ENCODE measurements at regions not wholly inside any gene's neighbourhood (a gene's known extent, or its start where the extent isn't known, plus 50 kb on each side); places are given as distances from the start of the nearest gene placed in this dataset.

GRCh38 chr11:81993755-81994154 is 739.9 kb downstream of the FAM181B start:
- no peak overlapping the region for H3K56ac ChIP-seq (replicated peaks; ENCODE audit: insufficient read length, low read depth, low read length)
- H3K4ac ChIP-seq (replicated peaks; ENCODE audit: insufficient read length, low read depth, low read length): no peak overlapping the region
- no peak overlapping the region for H3K4me3 ChIP-seq (ENCODE audit: extremely low read depth in 1 of 4, insufficient read depth in 2 of 4, low read depth in 3 of 4, low read length in 4 of 4)
- no peak overlapping the region for H2BK120ac ChIP-seq (replicated peaks; ENCODE audit: low read depth, low read length)
- H3K27me3 ChIP-seq (replicated peaks in 1 of 4; ENCODE audit: control insufficient read depth in 3 of 4, extremely low read depth in 1 of 4, insufficient read depth in 3 of 4, low read length in 3 of 4): no peaks in the 10 kb centered on the region
- H3K14ac ChIP-seq (ENCODE audit: insufficient read length): no peak overlapping the region
- H2BK15ac ChIP-seq (ENCODE audit: low read length): no peak overlapping the region
- no peak overlapping the region for H3K9ac ChIP-seq (replicated peaks in 1 of 4; ENCODE audit: extremely low read depth in 1 of 4, low read depth in 3 of 4, low read length in 3 of 4)
- H2AFZ ChIP-seq (ENCODE audit: low read length): no peak overlapping the region
- H3K18ac ChIP-seq (ENCODE audit: extremely low read depth, low read length): no peak overlapping the region
- H3K9me3 ChIP-seq (ENCODE audit: insufficient read depth in 2 of 2, low read depth in 1 of 2, low read length in 1 of 2): peaks cover 7 to 8% of the 10 kb centered on the region in 2 experiments; a peak in 3 of 4 replicates
- DNase-seq (ENCODE audit: low read depth in 1 of 2, low spot score in 2 of 2): no peak
- ChIA-PET POLR2A (ENCODE audit: partially characterized antibody) (no interaction called here), CTCF (ENCODE audit: partially characterized antibody) (no interaction called here)
- H3K23me2 ChIP-seq (ENCODE audit: low read depth, low read length): no peaks in the 10 kb centered on the region
- H3K79me2 ChIP-seq (ENCODE audit: control insufficient read depth in 1 of 2, insufficient read depth in 2 of 2, low read length in 2 of 2): no peaks in the 10 kb centered on the region
- H2AK5ac ChIP-seq (ENCODE audit: low read depth, low read length): no peak overlapping the region
- no peaks in the 10 kb centered on the region for H4K20me1 ChIP-seq (replicated peaks in 1 of 2; ENCODE audit: control insufficient read depth in 1 of 2, insufficient read depth in 2 of 2, low read length in 2 of 2)
- peaks cover 0 to 4% (median 0%) of the 10 kb centered on the region in 4 experiments; a peak in 1 of 8 replicates for H3K36me3 ChIP-seq (ENCODE audit: control insufficient read depth in 2 of 4, insufficient read depth in 4 of 4, low read length in 3 of 4)
- H4K8ac ChIP-seq (ENCODE audit: extremely low read depth, insufficient read depth, low read length): no peak overlapping the region
- H3K79me1 ChIP-seq (ENCODE audit: low read depth, low read length): no peaks in the 10 kb centered on the region
- no peak overlapping the region for H4K91ac ChIP-seq (replicated peaks; ENCODE audit: insufficient read length, low read length)
- no peaks in the 10 kb centered on the region for H3K4me1 ChIP-seq (replicated peaks in 1 of 4; ENCODE audit: control insufficient read depth in 3 of 4, insufficient read depth in 4 of 4, low read length in 3 of 4)
- H3K27ac ChIP-seq (ENCODE audit: low read depth, low read length): no peak overlapping the region
- FAIRE-seq: no peak
- H3K23ac ChIP-seq (ENCODE audit: insufficient read length): no peak overlapping the region
- no peak overlapping the region for H4K5ac ChIP-seq (ENCODE audit: insufficient read length, low read depth, low read length)
- H2BK5ac ChIP-seq (ENCODE audit: low read depth, low read length): no peak overlapping the region
- H2BK12ac ChIP-seq (ENCODE audit: low read depth, low read length): no peak overlapping the region
- no peak overlapping the region for H2BK20ac ChIP-seq (ENCODE audit: low read length)
- H3K4me2 ChIP-seq (ENCODE audit: insufficient read depth in 1 of 2, low read depth in 2 of 2, low read length in 2 of 2): no peak overlapping the region
- no peak for TF ChIP-seq JUN (IDR thresholded peaks at IDR 0.05; ENCODE audit: low read depth, low read length)
- no peak for TF ChIP-seq CHD7 (IDR thresholded peaks at IDR 0.05; ENCODE audit: insufficient replicate concordance, low read length)

Measured in H1 (cell line).